SKM-1 treated with dmso at 0.1 percent for 144 hours (cell line): ENCODE measurements at regions not wholly inside any gene's neighbourhood (a gene's known extent, or its start where the extent isn't known, plus 50 kb on each side); places are given as distances from the start of the nearest gene placed in this dataset.
"Not testable (repeated sequence)": the region's sequence is repeated elsewhere in the genome, so short reads cannot be mapped to it uniquely, and the experiment has no call there.

ENCODE experiments used
- DNase-seq: peaks from one replicate; lab custom pipeline; 2025; ENCODE audit not compliant: unreplicated experiment; lab: John Stamatoyannopoulos, UW

DNA sequence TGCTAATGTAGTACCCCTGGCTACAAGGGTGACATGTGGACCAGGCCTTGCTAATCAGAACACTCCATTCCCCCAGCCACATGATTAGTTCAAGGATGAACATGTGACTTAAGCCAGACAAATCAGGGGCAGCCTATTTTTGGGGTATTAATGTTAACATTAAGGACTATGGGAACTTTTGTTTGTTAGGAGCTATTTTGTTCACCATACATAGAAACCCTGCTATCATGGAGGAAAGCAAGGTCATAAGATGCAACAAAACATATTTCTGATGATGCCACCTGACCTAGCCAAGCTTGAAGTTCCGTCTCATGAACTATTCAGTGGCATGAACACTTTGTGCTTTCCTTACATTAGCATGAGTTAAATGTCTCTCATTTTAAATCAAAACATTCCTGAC lies 90.8 kb upstream of the PELI2 start:
- no peak for DNase-seq

DNA sequence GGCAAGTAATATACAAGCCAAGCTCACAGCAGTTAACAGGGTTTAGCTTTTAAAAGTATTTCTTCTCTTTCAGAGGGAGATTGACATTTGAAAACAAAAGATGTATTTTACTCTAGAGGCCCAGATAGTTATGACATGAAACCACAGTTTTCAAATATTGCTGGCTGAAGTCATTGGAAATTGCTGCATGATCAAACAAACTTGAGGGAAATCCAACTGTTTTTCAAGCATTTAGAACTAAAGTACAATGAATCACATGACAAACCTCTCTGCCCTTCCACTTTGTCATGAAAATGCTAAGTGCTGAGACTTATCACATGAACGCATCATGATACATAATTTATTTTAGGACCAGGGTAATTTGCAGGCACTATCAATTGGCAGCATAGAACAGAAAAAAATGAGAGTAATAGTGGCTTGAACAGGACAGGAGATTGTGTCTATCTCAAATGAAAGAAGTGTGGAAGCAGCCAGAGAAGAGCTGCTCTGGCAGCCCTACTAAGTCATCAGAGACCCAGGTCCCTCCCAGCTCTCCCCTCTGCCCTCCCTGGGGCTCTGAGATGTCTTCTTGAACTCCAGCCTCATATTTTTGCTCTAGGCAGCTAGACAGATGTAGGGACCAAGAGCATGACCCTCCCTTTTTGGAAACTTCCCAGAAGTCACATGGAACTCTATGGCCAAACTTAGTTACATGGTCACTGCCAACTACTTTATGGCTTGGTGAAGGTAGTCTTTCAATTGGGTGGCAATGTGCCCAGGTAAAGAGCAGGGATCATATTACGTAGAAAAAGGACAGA lies 90.1 kb upstream of the PELI2 start:
- no peak for DNase-seq

DNA sequence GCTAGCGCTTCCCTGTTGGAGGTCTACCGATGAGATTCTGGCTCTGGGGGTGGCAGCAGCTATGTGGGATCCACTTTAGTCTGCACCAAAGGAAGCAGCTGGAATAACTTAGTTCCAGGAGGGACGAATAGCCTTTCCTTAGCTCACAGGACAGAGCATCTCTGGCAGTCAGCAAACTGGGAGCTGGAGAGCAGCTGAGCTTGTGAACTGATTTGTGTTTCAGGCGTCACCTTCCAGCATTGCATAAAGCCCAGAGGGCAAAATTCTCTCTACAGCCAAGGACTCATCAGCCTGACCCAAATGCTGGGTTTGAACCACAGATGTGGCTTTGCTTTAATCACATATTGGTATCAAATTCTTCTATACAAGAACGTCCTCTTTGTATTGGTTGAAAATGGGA lies 81.9 kb upstream of the PELI2 start:
- DNase-seq: no peak

DNA sequence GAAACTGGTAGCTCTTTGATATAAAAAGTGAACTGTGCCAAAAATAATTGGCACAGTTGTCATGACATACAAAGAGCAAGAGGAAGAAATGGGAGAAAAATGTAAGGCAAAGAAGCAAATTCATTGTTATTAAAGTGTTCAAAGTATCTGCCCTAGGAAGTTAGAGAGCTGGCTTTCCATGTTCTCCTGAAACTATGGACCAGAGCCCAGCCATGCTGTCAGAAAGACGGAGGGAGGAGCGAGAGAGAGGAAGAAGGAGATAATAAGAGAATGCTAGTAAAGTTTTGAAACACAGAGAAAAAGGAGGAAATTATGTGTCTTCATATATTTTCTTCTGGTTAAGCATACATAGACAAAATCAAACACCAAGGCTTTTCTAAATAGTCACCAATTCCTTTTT lies 78.1 kb upstream of the PELI2 start:
- no peak for DNase-seq

DNA sequence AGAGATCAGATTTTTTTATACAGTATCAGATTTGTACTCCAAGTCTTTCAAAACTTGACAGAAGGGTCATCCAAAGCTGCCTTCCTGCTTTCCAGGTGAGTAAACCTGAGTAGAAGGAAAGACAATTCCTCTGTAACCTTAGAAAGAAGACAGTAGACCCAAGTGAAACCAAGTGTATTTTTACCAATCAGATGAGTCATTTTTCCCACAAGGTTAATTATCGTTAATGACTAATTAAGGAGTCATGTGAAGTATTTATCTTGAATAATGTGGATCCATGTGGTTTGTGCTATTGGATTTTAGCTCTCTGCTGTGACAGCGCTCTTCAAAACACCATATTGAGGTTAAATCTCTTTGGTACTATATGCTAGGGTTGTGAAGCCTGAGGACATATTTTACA lies 74.0 kb upstream of the PELI2 start:
- no peak for DNase-seq

DNA sequence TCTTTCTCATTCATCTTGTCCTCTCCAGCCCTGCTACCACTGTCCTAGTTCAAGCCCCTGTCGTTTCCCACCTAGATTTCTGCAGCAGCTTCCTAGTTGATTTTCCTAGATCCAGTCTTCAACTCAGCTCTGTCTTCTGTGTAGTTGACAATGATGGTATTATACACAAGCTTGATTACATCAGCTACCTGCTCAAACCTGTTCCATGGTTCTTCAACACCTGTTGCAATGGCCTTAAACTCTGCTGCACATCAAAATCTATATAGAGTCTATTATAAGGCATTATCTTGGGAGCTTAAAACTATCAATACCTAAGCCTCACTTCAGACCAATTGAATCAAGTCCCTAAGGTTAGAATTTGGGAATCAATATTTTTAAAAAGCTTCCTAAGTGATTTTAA lies 71.7 kb upstream of the PELI2 start:
- DNase-seq: no peak

DNA sequence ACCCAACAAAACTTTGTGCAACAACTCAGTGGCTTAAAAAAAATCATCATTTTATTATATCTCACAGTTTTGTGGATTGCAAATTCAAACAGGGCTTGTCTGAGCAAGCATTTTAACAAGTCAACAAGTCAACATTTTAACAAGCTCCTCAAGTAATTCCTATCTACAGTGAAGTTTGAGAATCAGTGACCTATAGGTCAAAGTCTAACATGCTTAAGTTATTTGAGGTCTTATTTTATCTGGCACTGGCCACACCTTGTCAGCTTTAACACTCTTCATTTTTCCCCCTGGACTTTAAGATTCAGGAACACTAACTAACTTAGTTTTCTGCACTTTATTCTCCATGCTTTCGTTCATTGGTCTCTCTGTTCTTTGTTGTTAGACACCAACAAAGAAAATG lies 71.2 kb upstream of the PELI2 start:
- no peak for DNase-seq

DNA sequence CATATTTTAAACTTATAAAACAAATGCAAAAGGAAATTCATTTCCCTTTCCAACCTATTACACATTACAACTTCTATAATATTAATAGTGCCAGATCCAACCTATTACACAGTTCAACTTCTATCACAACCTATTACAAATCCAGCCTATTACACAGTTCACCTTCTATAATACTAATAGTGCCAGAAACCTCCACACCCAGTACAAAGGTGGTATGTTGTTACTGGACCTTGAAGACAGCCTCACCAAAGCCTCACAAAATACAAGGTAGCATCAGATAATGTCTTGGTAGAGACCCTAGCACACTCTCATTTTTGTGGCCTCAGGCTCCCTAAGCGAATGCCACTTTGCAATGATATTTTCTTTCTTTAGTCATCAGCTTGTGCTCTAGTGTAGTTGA lies 68.7 kb upstream of the PELI2 start:
- DNase-seq: no peak

DNA sequence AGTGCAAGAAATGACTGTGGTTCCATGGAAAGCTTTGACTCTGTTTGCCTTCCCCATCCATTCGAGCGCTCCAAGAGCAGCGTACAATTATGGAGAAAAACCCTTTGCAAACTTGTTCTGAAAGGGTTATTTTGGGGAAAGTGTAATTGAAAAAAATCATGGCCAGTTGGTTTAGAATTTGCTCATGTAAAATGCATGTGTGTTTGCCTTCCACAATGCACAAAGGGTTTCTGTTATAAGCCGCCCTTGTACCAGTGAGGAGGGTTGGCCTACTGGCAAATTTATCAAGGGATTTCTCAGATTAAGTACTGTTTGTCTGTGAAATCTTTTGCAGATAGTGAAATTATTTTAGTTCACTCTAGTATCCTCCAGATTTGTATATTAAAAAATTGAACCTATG lies 62.7 kb upstream of the PELI2 start:
- no peak for DNase-seq

DNA sequence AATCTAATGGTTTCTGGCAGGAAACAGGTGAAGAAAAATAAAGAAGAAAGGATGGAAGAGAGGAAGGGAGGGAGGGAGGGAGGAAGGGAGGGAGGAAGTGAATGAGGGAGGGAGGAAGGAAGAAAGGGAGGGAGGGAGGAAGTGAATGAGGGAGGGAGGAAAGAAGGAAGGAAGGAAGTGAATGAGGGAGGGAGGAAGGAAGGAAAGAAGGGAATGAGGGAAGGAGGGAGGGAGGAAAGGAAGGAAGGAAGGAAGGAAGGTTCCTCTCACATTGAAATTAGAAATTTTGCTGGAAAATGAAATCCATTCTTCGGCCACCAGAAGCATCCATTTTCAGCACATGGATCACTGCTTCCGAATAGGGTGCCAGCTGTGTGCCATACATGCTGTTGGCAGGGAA lies 62.2 kb upstream of the PELI2 start:
- no peak for DNase-seq

DNA sequence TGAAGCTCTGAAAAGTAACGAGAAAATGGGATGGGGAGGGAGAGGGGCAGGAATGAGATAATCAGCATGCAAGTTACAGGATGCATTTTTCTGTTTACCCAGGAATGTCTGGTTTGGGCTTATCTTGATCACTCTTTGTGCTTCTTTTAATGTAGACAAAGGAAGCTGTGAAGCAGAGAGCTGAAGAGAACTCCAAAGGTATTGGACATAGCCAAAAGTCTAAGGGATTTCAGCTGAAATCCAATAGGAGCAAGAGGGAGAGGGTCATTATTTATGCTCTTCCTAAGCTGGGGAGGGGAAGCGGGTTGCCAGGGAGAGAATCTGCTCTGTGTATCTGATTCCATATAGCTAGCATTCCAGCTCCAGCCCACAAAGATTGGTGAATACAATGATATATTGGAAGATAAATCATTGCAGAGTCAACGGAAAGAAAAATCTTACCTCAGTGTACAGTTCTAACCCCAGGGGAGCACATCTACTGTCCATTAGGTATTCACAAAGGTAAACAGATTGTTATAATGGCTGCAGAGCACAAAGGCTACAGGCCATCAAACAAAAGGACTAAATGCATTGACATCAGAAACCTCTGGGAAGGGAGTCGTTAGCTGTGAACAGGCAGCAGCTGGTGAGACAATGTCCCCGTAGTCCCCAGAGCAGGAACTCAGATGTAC lies 61.0 kb upstream of the PELI2 start:
- no peak for DNase-seq

DNA sequence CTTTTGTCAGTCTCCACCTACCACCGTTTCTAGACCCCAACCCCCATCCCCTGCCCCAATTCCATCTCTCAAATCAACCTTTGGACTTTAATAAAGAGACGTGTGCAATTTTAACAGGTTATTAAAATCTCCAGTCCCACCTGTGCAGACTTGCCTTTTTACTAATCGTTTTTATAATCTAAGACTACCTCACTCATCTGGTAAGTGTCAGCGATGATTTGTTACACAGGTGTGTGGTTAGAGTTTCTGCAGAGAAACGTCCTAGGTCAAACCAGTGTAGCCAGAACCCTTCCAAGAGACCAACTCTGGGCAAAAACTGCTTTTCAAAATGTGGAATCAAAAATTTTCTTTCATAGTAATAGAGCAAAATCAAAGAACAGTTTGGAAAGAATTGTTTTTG lies 60.4 kb upstream of the PELI2 start:
- DNase-seq: no peak

DNA sequence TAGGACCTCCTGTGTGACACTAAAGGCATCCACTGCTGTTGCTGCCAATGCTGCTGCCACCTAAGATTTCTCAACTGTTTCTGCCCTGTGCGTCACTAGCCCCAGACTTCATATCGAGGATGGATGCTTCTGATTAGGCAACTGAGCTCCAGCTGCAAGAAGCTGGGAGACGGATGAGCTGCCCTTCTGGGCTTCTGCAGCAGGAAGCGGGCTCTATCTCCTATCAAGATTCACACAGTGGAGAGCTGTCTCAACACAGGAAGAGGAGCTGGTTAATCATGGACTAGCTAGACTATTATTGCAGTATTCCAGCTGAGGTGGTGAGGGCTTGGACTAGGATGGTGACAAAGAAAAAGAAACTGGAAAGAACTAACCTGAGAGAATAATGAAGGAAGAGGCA lies 59.2 kb upstream of the PELI2 start:
- no peak for DNase-seq

DNA sequence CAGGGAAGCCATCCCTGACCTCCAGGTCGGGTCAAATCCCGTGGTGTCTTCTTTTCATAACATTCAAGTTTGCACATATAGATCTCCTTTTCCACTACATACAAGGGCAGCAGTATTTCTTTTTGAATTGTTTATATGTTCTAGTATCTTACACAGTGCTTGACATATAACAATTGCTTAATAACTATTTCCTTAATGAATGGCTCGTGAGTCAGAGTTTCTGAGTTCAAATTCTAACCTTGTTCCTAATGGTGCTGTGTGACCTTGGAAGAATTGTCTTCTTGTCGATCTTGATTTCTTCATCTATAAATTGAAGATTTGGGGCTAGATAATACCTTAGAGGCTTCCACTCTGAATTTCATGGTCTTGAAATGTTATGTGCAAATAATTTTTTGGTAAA lies 57.2 kb upstream of the PELI2 start:
- DNase-seq: no peak

DNA sequence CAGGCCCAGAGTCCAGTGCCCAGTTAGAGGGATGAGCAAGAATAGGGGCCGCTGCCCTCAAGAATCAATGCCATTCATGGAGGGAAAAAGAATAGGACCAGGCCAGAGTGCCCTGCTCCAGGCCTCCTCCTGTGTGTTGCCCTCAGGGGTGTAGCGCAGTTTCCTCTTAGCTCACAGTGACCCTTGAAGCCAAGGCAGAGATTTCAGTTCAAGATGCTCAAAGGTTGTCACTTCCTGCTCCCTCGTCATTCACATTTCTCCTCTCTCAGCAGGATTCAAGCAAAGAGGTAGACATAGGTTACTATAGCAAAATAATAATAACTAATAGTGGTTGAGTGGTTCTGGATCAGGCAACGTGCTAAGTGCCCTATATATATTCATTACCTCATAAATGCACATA lies 55.1 kb upstream of the PELI2 start:
- DNase-seq: no peak

DNA sequence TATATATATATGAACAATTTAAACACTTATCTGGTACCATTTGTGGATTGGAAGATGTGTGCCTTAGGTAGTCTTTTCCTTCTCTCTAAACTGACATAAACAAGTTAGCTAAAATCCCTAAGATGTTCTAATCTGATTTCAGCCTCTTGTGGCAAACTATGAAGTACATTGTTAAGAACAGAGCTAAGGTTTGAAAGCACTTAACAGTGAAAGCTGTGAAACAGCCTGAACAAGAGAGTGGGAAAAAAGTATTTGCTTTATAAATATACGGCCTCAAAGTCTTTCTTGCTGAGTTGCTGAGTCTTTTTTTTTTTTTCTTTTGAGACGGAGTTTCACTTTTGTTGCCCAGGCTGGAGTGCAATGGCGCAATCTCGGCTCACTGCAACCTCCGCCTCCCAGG lies 53.7 kb upstream of the PELI2 start:
- DNase-seq: no peak

DNA sequence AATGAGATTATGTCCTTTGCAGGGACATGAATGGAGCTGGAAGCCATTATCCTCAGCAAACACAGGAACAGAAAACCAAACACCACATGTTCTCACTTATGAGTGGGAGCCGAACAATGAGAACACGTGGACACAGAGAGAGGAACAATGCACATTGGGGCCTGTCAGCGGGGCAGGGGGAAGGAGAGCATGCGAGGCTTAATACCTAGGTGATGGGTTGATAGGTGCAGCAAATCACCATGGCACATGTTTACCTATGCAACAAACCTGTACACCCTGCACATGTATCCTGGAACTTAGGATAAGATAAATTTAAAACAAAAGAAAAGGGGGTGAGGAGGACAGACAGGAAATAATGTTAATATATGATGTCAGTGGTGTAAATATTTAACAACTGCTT lies 53.0 kb upstream of the PELI2 start:
- not testable (repeated sequence) for DNase-seq

DNA sequence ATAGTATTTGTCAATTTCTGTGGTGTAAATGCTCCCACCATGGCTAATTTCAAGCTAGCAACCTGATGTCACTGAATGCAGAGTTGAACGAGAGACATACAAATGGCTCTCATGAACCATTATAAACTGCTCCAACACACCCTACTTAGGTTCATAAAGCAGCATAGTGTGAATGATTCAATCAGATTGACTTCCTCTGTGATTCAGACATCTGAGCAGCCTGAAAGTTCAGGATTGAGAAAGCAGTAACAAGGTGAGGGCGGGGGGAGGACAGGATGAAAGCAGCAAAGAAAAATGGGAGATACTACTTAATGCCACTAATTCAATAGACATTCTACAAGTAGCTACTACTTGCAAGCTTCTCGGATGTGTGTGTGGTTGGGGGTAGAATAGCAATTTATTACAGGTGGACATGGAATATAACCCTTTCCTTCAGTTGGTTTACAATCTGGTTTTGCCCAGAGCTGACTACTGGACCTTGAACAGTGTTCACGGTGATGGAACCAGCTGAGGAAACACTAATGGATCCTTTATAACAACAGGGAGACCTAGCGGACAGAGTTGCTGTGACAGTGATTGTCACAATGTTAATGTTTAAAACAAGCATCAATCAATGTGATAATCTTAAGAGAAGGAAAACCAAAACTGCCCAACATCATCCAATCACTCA lies 52.5 kb upstream of the PELI2 start:
- no peak for DNase-seq
